Common myeloid progenitor, CD34-positive (primary cell): ENCODE measurements at regions not wholly inside any gene's neighbourhood (a gene's known extent, or its start where the extent isn't known, plus 50 kb on each side); places are given as distances from the start of the nearest gene placed in this dataset.
"Not testable (repeated sequence)": the region's sequence is repeated elsewhere in the genome, so short reads cannot be mapped to it uniquely, and the experiment has no call there.

Experiments
- CTCF ChIA-PET: fragments of 350-600 bp; sonication (Branson Sonifier 250); formaldehyde crosslinking; loops from one replicate; lab custom pipeline; 2021; ENCODE audit warnings: antibody characterized with exemption; lab: Charles Lee
- POLR2A ChIA-PET: fragments of 350-600 bp; sonication (Branson Sonifier 250); formaldehyde crosslinking; loops from one replicate; lab custom pipeline; 2021; ENCODE audit warnings: antibody characterized with exemption; lab: Charles Lee
- DNase-seq, 3 donors: peaks; one replicate each; pipeline versions ENCODE4 v3.0.0 to v3.0.0-alpha.2; 2013
- H3K27ac ChIP-seq, 2 experiments: 1 replicate in 1 of 2; 2 replicates in 1 of 2; pipeline ENCODE4 v1.7.0; 2013; ENCODE audit warnings: inconsistent platforms in 2 of 2, low read length in 2 of 2, mild to moderate bottlenecking in 2 of 2, low read depth in 1 of 2, moderate library complexity in 1 of 2; ENCODE audit not compliant: severe bottlenecking in 2 of 2, insufficient read depth in 1 of 2, poor library complexity in 1 of 2
- H3K27me3 ChIP-seq, 5 experiments: replicated peaks in 2 of 5; 1 replicate in 3 of 5; 2 replicates in 2 of 5; pipeline versions ENCODE4 v1.6.1 to v1.7.0; 2013; ENCODE audit warnings: low read length in 4 of 5, mild to moderate bottlenecking in 2 of 5, moderate library complexity in 2 of 5, inconsistent platforms in 1 of 5; ENCODE audit not compliant: insufficient read depth in 5 of 5, control insufficient read depth in 4 of 5
- H3K36me3 ChIP-seq, 4 experiments: 1 replicate in 2 of 4; 2 replicates in 2 of 4; pipeline versions ENCODE4 v1.6.1 to v1.7.0; 2013; ENCODE audit warnings: low read length in 3 of 4, control low read depth in 1 of 4, mild to moderate bottlenecking in 1 of 4; ENCODE audit not compliant: control insufficient read depth in 4 of 4, insufficient read depth in 4 of 4
- H3K4me1 ChIP-seq, 4 experiments: 1 replicate in 3 of 4; 2 replicates in 1 of 4; pipeline versions ENCODE4 v1.6.1 to v1.7.1; 2013; ENCODE audit warnings: low read length in 3 of 4, mild to moderate bottlenecking in 3 of 4, control low read depth in 1 of 4, inconsistent platforms in 1 of 4, moderate library complexity in 1 of 4; ENCODE audit not compliant: control insufficient read depth in 4 of 4, insufficient read depth in 4 of 4; ENCODE audit errors: control extremely low read depth in 1 of 4
- H3K4me3 ChIP-seq, 7 experiments: 1 replicate in 4 of 7; 2 replicates in 3 of 7; pipeline versions ENCODE4 v1.5.1 to v1.7.0; 2013; ENCODE audit warnings: mild to moderate bottlenecking in 7 of 7, low read length in 6 of 7, moderate library complexity in 6 of 7, inconsistent platforms in 2 of 7, low read depth in 2 of 7, control low read depth in 1 of 7; ENCODE audit not compliant: insufficient read depth in 4 of 7, control insufficient read depth in 1 of 7; ENCODE audit errors: extremely low read depth in 1 of 7
- H3K9me3 ChIP-seq, 5 experiments: 1 replicate in 4 of 5; 2 replicates in 1 of 5; pipeline versions ENCODE4 v1.6.1 to v1.7.1; 2013; ENCODE audit warnings: low read length in 4 of 5, mild to moderate bottlenecking in 2 of 5, inconsistent platforms in 1 of 5, low read depth in 1 of 5, moderate library complexity in 1 of 5; ENCODE audit not compliant: control insufficient read depth in 4 of 5, insufficient read depth in 2 of 5; ENCODE audit errors: control extremely low read depth in 1 of 5
- WGBS: methylation state at CpG from one replicate; pipeline ENCODE4 v1.1.5; 2013; ENCODE audit not compliant: insufficient coverage; 5-methylcytosine and 5-hydroxymethylcytosine counted together

- CTCF ChIA-PET, result no interaction called here
- H3K9me3 ChIP-seq, result peaks cover 0 to 5% (median 0%) of the 10 kb centered on the region in 5 experiments
- H3K27ac ChIP-seq, result no peak overlapping the region
- WGBS, result 93% methylated on average over 3 of the region's 3 CpGs
- no peaks in the 10 kb centered on the region for H3K36me3 ChIP-seq
- H3K4me3 ChIP-seq, result no peak overlapping the region
- no peak for DNase-seq
- H3K27me3 ChIP-seq, result no peaks in the 10 kb centered on the region
- POLR2A ChIA-PET, result no interaction called here
- no peaks in the 10 kb centered on the region for H3K4me1 ChIP-seq
These were observed 364.4 kb upstream of the API5 start for GRCh38 chr11:42947405-42947804.

- CTCF ChIA-PET, H3K9me3 ChIP-seq, H3K4me3 ChIP-seq, H3K27ac ChIP-seq, POLR2A ChIA-PET, DNase-seq, H3K36me3 ChIP-seq, H3K27me3 ChIP-seq, H3K4me1 ChIP-seq: not testable (repeated sequence)
- 95% methylated on average over 28 of the region's 30 CpGs for WGBS
These were observed 361.9 kb upstream of the API5 start for GRCh38 chr11:42949738-42950376.

GRCh38 chr11:42951266-42951665 is 360.5 kb upstream of the API5 start:
- no peaks in the 10 kb centered on the region for H3K4me1 ChIP-seq
- ChIA-PET CTCF (no interaction called here), POLR2A (no interaction called here)
- no peak overlapping the region for H3K27ac ChIP-seq
- peaks cover 0 to 5% (median 0%) of the 10 kb centered on the region in 5 experiments for H3K9me3 ChIP-seq
- H3K36me3 ChIP-seq, result no peaks in the 10 kb centered on the region
- no peaks in the 10 kb centered on the region for H3K27me3 ChIP-seq
- DNase-seq, result no peak
- no peak overlapping the region for H3K4me3 ChIP-seq
- WGBS, result 83% methylated on average over 1 of the region's 1 CpG

- ChIA-PET CTCF (no interaction called here), POLR2A (no interaction called here)
- no peak for DNase-seq
- Histone ChIP-seq H3K27me3 (no peaks in the 10 kb centered on the region), H3K36me3 (no peaks in the 10 kb centered on the region), H3K4me3 (no peak overlapping the region), H3K27ac (no peak overlapping the region), H3K9me3 (no peaks in the 10 kb centered on the region), H3K4me1 (no peaks in the 10 kb centered on the region)
- no CpG with 5 or more reads among the region's 1 CpG for WGBS
These were observed 354.0 kb upstream of the API5 start for GRCh38 chr11:42957831-42958230.

- no CpG with 5 or more reads among the region's 2 CpGs for WGBS
- ChIA-PET CTCF (no interaction called here), POLR2A (no interaction called here)
These were observed 353.2 kb upstream of the API5 start for GRCh38 chr11:42958635-42959034.

GRCh38 chr11:42960521-42961088 is 351.2 kb upstream of the API5 start:
- Histone ChIP-seq H3K4me1 (no peaks in the 10 kb centered on the region), H3K36me3 (no peaks in the 10 kb centered on the region), H3K9me3 (no peaks in the 10 kb centered on the region), H3K27me3 (no peaks in the 10 kb centered on the region), H3K27ac (no peak overlapping the region), H3K4me3 (no peak overlapping the region)
- no peak for DNase-seq
- WGBS, result no CpG with 5 or more reads among the region's 1 CpG
- ChIA-PET POLR2A (no interaction called here), CTCF (no interaction called here)

More at GRCh38 chr11:42958635-42959034, 353.2 kb upstream of the API5 start:
- DNase-seq, result no peak
- H3K27me3 ChIP-seq, result no peaks in the 10 kb centered on the region
- H3K4me3 ChIP-seq, result no peak overlapping the region
- H3K9me3 ChIP-seq, result no peaks in the 10 kb centered on the region
- no peaks in the 10 kb centered on the region for H3K36me3 ChIP-seq
- no peak overlapping the region for H3K27ac ChIP-seq
- H3K4me1 ChIP-seq, result no peaks in the 10 kb centered on the region

- Histone ChIP-seq H3K4me1 (no peaks in the 10 kb centered on the region), H3K27ac (no peak overlapping the region), H3K27me3 (no peaks in the 10 kb centered on the region), H3K4me3 (no peak overlapping the region), H3K9me3 (no peaks in the 10 kb centered on the region), H3K36me3 (no peaks in the 10 kb centered on the region)
- DNase-seq, result no peak
- ChIA-PET POLR2A (no interaction called here), CTCF (no interaction called here)
- WGBS, result 94% methylated on average over 2 of the region's 2 CpGs
These were observed 344.1 kb upstream of the API5 start for GRCh38 chr11:42967653-42968052.
